Heart right ventricle (tissue), 16 donors: ENCODE measurements at regions not wholly inside any gene's neighbourhood (a gene's known extent, or its start where the extent isn't known, plus 50 kb on each side); places are given as distances from the start of the nearest gene placed in this dataset.

Experiments
- ATAC-seq, 8 donors: fragments of 200-7000 bp; cut with Tn5 transposase; one replicate each; pipeline ENCODE4 v1.9.1; 2020; ENCODE audit warnings: mild to moderate bottlenecking in 8 of 8, moderate library complexity in 8 of 8, moderate number of reproducible peaks in 1 of 8
- DNase-seq, 2 donors: peaks; one replicate each; pipeline ENCODE4 v3.0.0-alpha.2; 2020
- H3K27ac ChIP-seq, 10 donors: fragments of 200-600 bp; sonication (generic) in 2 of 10; one replicate each; pipeline versions ENCODE4 v1.5.0 to v1.8.0; 2020 to 2022; ENCODE audit warnings: mild to moderate bottlenecking in 3 of 10
- H3K27me3 ChIP-seq, 7 donors: fragments of 200-600 bp; one replicate each; pipeline ENCODE4 v1.8.0; 2021 to 2022; ENCODE audit warnings: mild to moderate bottlenecking in 2 of 7
- H3K36me3 ChIP-seq, 9 donors: fragments of 200-600 bp; sonication (generic) in 1 of 9; one replicate each; pipeline versions ENCODE4 v1.5.0 to v1.8.0; 2020 to 2022; ENCODE audit warnings: mild to moderate bottlenecking in 2 of 9
- H3K4me1 ChIP-seq, 9 donors: fragments of 200-600 bp; sonication (generic) in 1 of 9; one replicate each; pipeline versions ENCODE4 v1.5.0 to v1.8.0; 2020 to 2022; ENCODE audit warnings: mild to moderate bottlenecking in 4 of 9
- H3K4me3 ChIP-seq, 10 donors: fragments of 200-600 bp; sonication (generic) in 2 of 10; one replicate each; pipeline versions ENCODE4 v1.5.0 to v1.8.0; 2020 to 2022; ENCODE audit warnings: mild to moderate bottlenecking in 7 of 10, moderate library complexity in 2 of 10
- H3K9me3 ChIP-seq, 11 donors: fragments of 200-600 bp in 10 of 11; sonication (generic) in 2 of 11; one replicate each; pipeline versions ENCODE4 v1.5.0 to v1.8.0; 2013 to 2022; ENCODE audit warnings: mild to moderate bottlenecking in 2 of 11, control low read depth in 1 of 11, moderate library complexity in 1 of 11
- WGBS, 2 donors: extraction: QIAGEN DNeasy Blood & Tissue Kit; methylation state at CpG; one replicate each; pipeline ENCODE4 v1.1.7; 2013; ENCODE audit warnings: inconsistent platforms in 1 of 2; 5-methylcytosine and 5-hydroxymethylcytosine counted together
- intact Hi-C, 10 donors: fragments of 100-400 bp; cut with DNase I; formaldehyde crosslinking; loops; one replicate each; pipeline versions ENCODE4 v1.11.1 to v1.14.2; 2022
- TF ChIP-seq, protein P1 (sequence below), 9 donors: fragments of 200-600 bp; sonication (generic) in 2 of 9; IDR thresholded peaks; one replicate each; pipeline versions ENCODE4 v1.5.0 to v1.8.0; 2021 to 2022; ENCODE audit warnings: antibody characterized with exemption in 9 of 9, mild to moderate bottlenecking in 5 of 9, moderate library complexity in 1 of 9
- donor health status: Arrhythmogenic right ventricular cardiomyopathy.
- donor health status: ischemic (EF 13 %, LVEDD 7.1; RV severe dilation, severe dysfunction).
- donor health status: healthy with polysubstance abuse.
- donor health status: DM: no; HTN: yes; CAD: no.
- donor health status: DM: no; HTN: no; CAD: no.
- donor health status: ischemic (EF 25% LVEDD 6.9; RV normal size, moderate dysfunction).
- donor health status: ischemic (EF 25% LVEDD 5.7; RV mildly dilated, moderate dysfunction).
- donor health status: healthy.
- donor health status: DM: yes; HTN: yes; CAD: no.
- donor health status: Ischemic cardiomyopathy.
- donor health status: ischemic (EF 35%, LVEDD 5.7; RV mildly dilated, moderate dysfunction).
- donor health status: nonischemic (EF 11% LVEDD 7.7; RV severe dilation, severe dysfunction).
- donor health status: DM: yes; HTN: yes; CAD: no.
- donor health status: PGD.
- donor health status: ischemic (EF 29% LVEDD 5.4; RV normal size, mild dysfunction).
- donor health status: nonischemic (EF 23%, LVEDD 6.1; RV moderate dilation, normal function).

DNA sequence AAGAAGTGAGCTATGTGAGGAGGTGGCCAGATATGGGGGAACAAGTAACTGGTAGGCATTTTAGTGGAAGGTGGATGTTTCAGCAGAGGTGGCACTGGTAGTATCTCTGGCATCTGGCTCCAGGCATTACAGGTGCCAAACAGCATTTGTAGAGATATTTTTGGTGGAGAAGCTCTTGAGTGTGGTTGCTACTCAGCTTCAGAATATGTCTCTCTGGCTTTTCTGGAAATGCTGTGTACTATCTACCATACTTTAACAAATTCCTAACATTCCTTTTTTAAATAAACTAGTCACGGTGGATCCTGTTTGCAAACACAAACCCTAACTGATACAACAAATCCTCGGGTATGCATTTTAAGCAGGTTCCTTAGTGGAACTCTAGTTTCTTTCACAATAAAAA is 128.0 kb downstream of the BARX2 start:
- 30 to 31% methylated on average over 2 of the region's 2 CpGs for WGBS, 2 donors
- TF ChIP-seq, protein P1, sequence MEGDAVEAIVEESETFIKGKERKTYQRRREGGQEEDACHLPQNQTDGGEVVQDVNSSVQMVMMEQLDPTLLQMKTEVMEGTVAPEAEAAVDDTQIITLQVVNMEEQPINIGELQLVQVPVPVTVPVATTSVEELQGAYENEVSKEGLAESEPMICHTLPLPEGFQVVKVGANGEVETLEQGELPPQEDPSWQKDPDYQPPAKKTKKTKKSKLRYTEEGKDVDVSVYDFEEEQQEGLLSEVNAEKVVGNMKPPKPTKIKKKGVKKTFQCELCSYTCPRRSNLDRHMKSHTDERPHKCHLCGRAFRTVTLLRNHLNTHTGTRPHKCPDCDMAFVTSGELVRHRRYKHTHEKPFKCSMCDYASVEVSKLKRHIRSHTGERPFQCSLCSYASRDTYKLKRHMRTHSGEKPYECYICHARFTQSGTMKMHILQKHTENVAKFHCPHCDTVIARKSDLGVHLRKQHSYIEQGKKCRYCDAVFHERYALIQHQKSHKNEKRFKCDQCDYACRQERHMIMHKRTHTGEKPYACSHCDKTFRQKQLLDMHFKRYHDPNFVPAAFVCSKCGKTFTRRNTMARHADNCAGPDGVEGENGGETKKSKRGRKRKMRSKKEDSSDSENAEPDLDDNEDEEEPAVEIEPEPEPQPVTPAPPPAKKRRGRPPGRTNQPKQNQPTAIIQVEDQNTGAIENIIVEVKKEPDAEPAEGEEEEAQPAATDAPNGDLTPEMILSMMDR (IDR thresholded peaks at IDR 0.05) = no peak
- H3K4me1 ChIP-seq = no peaks in the 10 kb centered on the region
- no peak overlapping the region for H3K4me3 ChIP-seq
- no peak for DNase-seq
- no peaks in the 10 kb centered on the region for H3K36me3 ChIP-seq
- H3K27ac ChIP-seq = no peak overlapping the region
- H3K27me3 ChIP-seq = peaks cover 0 to 4% (median 0%) of the 10 kb centered on the region in 7 donors
- ATAC-seq = no peak
- H3K9me3 ChIP-seq = peaks cover 0 to 30% (median 10%) of the 10 kb centered on the region in 11 donors
- intact Hi-C loops = no loop called here

DNA sequence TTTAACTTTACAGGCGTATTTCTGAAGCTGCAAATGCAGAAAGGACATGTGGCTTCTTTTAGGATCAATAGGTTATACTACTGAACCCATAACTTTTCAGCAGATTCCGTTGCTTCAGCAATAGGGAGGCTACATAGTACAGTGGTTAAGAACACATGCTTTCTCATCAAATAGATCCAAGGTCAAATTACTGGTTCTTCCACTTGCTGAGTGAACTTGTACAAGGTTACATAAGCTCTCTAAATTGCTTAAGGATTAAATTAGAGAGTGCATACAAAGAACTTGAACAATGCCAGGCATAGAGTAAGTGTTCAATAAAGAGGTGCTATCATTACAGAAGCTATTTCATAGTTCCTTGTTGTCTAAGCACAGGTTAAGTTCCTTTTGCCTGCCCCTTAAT is 129.6 kb downstream of the BARX2 start:
- WGBS, 2 donors = 75 to 76% methylated on average over 2 of the region's 2 CpGs
- no peak overlapping the region for H3K27ac ChIP-seq
- TF ChIP-seq, protein P1 (IDR thresholded peaks at IDR 0.05) = no peak
- H3K36me3 ChIP-seq = no peaks in the 10 kb centered on the region
- no peaks in the 10 kb centered on the region for H3K4me1 ChIP-seq
- intact Hi-C loops = no loop called here
- H3K4me3 ChIP-seq = no peak overlapping the region
- peaks cover 0 to 34% (median 10%) of the 10 kb centered on the region in 11 donors for H3K9me3 ChIP-seq
- peaks cover 0 to 4% (median 0%) of the 10 kb centered on the region in 7 donors for H3K27me3 ChIP-seq
- ATAC-seq (no peak), DNase-seq (no peak)

DNA sequence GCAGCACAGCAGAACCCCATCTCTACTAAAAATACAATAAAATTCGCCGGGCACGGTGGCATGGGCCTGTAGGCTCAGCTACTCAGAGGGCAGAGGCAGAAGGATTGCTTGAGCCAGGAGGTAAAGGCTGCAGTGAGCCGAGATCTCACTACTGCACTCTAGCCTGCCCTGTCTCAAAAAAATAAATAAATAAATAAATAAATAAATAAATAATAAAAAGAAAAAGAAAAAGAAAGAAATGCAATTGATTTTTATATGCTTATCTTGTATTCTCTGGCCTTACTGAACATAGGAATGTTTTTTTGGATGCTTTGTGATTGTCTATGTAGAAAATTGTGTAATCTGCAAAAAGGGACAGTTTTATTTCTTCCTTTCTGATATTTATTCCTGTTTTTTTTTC is 132.5 kb downstream of the BARX2 start:
- Histone ChIP-seq H3K4me3 (no peak overlapping the region), H3K27me3 (peaks cover 0 to 4% (median 0%) of the 10 kb centered on the region in 7 donors), H3K36me3 (no peaks in the 10 kb centered on the region), H3K9me3 (peaks cover 0 to 19% (median 0%) of the 10 kb centered on the region in 11 donors), H3K27ac (no peak overlapping the region), H3K4me1 (no peaks in the 10 kb centered on the region)
- intact Hi-C loops = no loop called here
- 92 to 95% methylated on average over 4 of the region's 4 CpGs for WGBS, 2 donors
- no peak for DNase-seq
- TF ChIP-seq, protein P1 (IDR thresholded peaks at IDR 0.05) = no peak
- ATAC-seq = no peak

DNA sequence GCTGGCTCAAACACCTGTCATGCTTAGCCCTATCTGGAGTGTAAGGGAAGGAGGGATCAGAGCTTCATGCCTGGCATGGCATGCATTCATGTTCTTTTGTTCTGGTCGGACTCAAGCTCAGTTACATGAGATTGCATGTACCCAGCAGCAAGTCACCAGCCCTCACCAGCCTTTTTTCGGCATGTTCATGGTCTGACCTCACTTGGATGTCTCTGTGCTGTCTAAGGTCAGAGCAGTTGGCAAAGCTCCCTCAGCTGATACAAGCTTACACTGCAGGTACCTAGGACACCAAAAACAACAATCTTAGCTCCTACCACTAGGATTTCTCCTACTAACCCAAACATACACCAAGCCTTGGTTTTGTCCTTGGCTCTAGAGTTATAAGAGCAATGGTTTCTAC is 152.6 kb downstream of the BARX2 start:
- intact Hi-C loops = no loop called here
- H3K27me3 ChIP-seq = peaks cover 0 to 4% (median 0%) of the 10 kb centered on the region in 7 donors
- no peak for DNase-seq
- H3K4me3 ChIP-seq = no peak overlapping the region
- H3K36me3 ChIP-seq = no peaks in the 10 kb centered on the region
- ATAC-seq = no peak
- no peak overlapping the region for H3K27ac ChIP-seq
- TF ChIP-seq, protein P1 (IDR thresholded peaks at IDR 0.05) = no peak
- 72 to 79% methylated on average over 2 of the region's 2 CpGs for WGBS, 2 donors
- H3K4me1 ChIP-seq = no peaks in the 10 kb centered on the region
- peaks cover 0 to 5% (median under 1%) of the 10 kb centered on the region in 11 donors for H3K9me3 ChIP-seq
